Adipocyte (in vitro differentiated cells): ENCODE measurements at regions not wholly inside any gene's neighbourhood (a gene's known extent, or its start where the extent isn't known, plus 50 kb on each side); places are given as distances from the start of the nearest gene placed in this dataset.

ENCODE experiments used
- DNase-seq: peaks from one replicate; pipeline ENCODE4 v3.0.0-alpha.2; 2015; ENCODE audit warnings: low read depth
- H3K27me3 ChIP-seq: replicated peaks from 2 replicates; pipeline ENCODE4 v1.7.0; 2013; ENCODE audit warnings: mild to moderate bottlenecking, low read length, moderate library complexity; ENCODE audit not compliant: control insufficient read depth, insufficient read depth
- H3K36me3 ChIP-seq: 2 replicates; pipeline ENCODE4 v1.7.0; 2013; ENCODE audit warnings: low read length, mild to moderate bottlenecking, moderate library complexity; ENCODE audit not compliant: control insufficient read depth, insufficient read depth, severe bottlenecking
- H3K4me1 ChIP-seq: 2 replicates; pipeline ENCODE4 v1.7.0; 2013; ENCODE audit warnings: mild to moderate bottlenecking, low read length, moderate library complexity; ENCODE audit not compliant: control insufficient read depth, insufficient read depth
- H3K4me3 ChIP-seq: 2 replicates; pipeline ENCODE4 v1.7.0; 2013; ENCODE audit warnings: mild to moderate bottlenecking, low read length, moderate library complexity
- H3K9ac ChIP-seq: 2 replicates; pipeline ENCODE4 v1.7.0; 2013; ENCODE audit warnings: mild to moderate bottlenecking, low read length, moderate library complexity
- H3K9me3 ChIP-seq: 2 replicates; pipeline ENCODE4 v1.7.0; 2013; ENCODE audit warnings: mild to moderate bottlenecking, low read length, moderate library complexity; ENCODE audit not compliant: control insufficient read depth

DNA sequence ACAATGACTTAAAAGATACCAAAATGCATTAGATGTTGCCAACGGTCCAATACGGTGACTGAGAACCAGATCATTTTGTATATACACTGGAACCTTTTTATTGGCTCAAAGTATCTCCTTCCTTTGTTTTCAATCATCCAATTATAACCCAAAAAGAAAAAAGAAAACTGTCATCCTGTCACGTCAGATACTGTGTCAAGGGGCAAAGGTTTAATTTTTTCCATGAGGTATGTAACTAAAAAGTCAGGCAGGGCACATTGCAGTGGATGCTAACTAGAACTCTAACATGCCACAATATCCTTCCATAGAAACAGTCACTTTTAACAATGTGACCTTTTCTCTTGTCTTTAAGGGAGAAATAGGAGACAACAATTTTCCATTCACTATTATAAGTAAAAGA lies 267.6 kb upstream of the NEBL start:
- Histone ChIP-seq H3K27me3 (no peaks in the 10 kb centered on the region), H3K9ac (no peak overlapping the region), H3K36me3 (no peaks in the 10 kb centered on the region), H3K4me3 (no peak overlapping the region), H3K9me3 (no peaks in the 10 kb centered on the region), H3K4me1 (no peaks in the 10 kb centered on the region)
- DNase-seq, result no peak

DNA sequence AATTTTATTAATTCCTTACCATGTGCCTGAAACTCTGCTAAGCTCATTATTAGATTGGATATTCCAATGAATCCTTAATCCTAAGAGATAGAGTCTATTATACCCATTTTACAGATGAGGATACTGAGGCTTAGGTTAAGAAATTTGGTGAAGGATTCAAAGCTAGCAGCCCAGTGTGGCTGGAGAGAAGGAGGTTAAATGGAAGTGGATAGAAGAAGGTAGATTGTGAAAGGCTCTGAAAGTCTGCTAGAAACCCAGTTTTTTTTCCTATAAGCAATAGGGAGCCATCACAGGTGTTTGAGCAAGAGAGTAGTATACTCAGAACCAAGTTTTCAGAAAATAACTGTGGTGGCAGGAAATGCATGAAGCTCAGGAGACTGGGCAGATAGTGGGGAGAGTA lies 265.8 kb upstream of the NEBL start:
- Histone ChIP-seq H3K4me3 (no peak overlapping the region), H3K4me1 (no peaks in the 10 kb centered on the region), H3K9me3 (no peaks in the 10 kb centered on the region), H3K36me3 (no peaks in the 10 kb centered on the region), H3K27me3 (no peaks in the 10 kb centered on the region), H3K9ac (no peak overlapping the region)
- no peak for DNase-seq

DNA sequence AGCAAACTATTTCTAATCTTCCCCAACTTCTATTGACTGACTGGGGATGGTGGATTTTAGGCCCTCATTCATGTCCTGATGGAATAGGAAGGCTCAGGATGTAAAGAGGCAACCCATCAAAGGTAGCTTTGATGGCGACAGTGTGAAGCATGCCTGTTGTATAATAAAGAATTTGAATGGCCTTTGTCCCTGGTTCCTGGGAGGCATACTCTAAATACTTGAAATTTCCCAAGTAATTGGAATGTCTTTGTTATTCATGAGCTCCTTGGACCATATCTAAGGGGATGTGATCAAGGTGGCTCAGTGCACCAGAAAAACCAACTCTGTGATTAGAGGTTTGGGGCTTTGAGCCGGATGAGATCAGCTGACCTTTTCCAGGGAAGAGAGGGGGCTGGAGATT lies 264.5 kb upstream of the NEBL start:
- Histone ChIP-seq H3K4me1 (no peaks in the 10 kb centered on the region), H3K36me3 (no peaks in the 10 kb centered on the region), H3K9me3 (no peaks in the 10 kb centered on the region), H3K27me3 (no peaks in the 10 kb centered on the region), H3K9ac (no peak overlapping the region), H3K4me3 (no peak overlapping the region)
- no peak for DNase-seq

DNA sequence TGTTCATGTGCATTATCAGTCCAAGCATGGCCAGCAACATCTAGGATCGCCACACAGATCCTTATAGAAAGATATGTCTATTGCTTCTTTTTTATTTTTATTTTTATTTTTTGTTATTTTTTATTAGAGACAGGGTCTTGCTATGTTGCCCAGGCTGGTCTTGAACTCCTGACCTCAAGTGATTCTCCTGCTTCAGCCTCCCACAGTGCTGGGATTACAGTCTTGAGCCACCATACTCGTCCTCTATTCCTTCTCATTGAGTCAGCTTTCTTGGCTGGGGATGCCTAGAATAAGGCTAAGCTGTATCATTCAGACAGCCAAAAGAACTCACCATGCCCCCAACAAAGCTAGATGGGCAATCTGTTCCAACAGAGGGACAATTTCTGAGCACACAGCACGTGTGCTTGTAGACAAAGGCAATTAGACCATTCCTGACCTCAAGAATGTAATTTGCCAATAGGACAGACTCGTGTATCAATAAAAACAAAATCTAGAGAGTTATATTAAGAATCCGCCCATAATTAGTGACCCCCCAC lies 264.0 kb upstream of the NEBL start:
- Histone ChIP-seq H3K9ac (no peak overlapping the region), H3K4me1 (no peaks in the 10 kb centered on the region), H3K27me3 (no peaks in the 10 kb centered on the region), H3K4me3 (no peak overlapping the region), H3K9me3 (no peaks in the 10 kb centered on the region), H3K36me3 (no peaks in the 10 kb centered on the region)
- DNase-seq, result no peak

DNA sequence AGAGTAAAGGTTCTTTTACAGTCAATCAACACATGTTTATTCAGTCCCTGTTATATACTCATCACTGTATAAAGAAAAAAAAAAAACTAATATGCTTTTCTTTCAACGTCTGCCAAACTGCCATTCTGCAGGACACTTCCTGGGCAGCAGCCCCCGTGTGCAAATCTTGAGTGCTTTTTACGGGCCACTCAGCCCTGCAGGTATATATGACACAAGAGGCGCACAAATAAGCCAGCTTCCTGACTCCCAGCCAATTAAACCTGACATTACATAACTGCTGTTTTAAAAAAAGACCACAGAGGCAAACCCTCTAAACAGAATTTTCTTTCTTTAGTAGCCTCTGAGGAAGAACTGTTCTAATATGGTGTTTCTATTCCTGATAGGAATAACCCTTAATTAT lies 263.0 kb upstream of the NEBL start:
- Histone ChIP-seq H3K9me3 (no peaks in the 10 kb centered on the region), H3K36me3 (no peaks in the 10 kb centered on the region), H3K27me3 (no peaks in the 10 kb centered on the region), H3K4me1 (no peaks in the 10 kb centered on the region), H3K4me3 (no peak overlapping the region), H3K9ac (no peak overlapping the region)
- no peak for DNase-seq

DNA sequence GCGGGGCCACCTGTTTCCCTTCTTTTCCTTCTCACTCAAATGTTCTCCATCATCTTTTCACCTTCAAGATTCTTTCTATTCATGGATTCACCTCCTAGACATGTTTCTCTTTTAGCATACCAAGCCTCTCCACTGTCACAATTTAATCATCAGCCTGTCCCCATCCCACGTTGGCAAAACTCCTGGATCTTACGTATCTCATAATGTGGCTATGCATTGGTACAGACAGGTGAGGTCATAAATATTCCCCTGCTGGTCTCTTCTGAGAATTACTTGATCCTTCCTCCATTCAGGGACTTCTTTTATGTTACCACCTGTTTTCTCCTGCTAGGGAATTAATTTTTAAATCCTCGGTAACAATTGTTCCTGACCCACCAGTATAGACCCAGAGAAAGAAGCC lies 262.6 kb upstream of the NEBL start:
- Histone ChIP-seq H3K27me3 (no peaks in the 10 kb centered on the region), H3K9me3 (no peaks in the 10 kb centered on the region), H3K9ac (no peak overlapping the region), H3K36me3 (no peaks in the 10 kb centered on the region), H3K4me1 (no peaks in the 10 kb centered on the region), H3K4me3 (no peak overlapping the region)
- no peak for DNase-seq

DNA sequence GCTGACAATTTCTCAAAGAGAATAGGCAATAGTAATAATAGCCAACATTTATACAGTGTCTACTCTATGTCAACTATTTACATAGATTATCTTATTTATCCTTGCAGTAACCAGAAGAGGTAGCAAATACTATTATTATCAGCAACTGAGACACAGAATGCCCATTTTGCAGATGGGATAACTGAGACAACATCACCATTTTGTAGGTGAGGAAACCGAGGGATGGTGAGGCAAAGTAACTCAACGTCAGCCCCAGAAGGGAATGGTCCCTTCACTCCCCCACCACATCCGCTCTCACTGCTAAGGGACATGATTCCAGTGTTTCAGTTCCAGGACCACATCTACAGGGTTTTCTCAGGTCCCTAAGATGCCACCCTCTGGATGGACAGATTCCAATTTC lies 261.2 kb upstream of the NEBL start:
- Histone ChIP-seq H3K4me1 (no peaks in the 10 kb centered on the region), H3K27me3 (no peaks in the 10 kb centered on the region), H3K9me3 (no peaks in the 10 kb centered on the region), H3K4me3 (no peak overlapping the region), H3K9ac (no peak overlapping the region), H3K36me3 (no peaks in the 10 kb centered on the region)
- no peak for DNase-seq

DNA sequence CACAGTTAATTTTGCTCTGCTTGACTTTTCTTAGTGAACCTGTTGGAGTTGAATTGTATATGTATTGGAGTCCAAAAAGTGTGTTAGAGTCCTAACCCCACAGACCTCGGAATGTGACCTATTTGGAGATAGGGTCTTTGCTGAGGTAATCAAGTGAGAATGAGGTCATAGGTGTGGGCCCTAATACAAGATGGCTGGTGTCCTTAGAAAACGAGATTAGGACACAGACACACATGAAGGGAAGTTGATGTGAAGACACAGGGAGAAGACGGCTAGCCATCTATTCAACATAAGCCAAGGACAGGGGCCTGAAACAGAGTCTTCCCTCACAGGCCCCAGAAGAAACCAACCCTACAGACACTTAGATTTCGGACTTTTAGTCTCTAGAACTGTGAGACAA lies 260.6 kb upstream of the NEBL start:
- Histone ChIP-seq H3K9ac (no peak overlapping the region), H3K9me3 (no peaks in the 10 kb centered on the region), H3K4me1 (no peaks in the 10 kb centered on the region), H3K36me3 (no peaks in the 10 kb centered on the region), H3K27me3 (no peaks in the 10 kb centered on the region), H3K4me3 (no peak overlapping the region)
- no peak for DNase-seq

DNA sequence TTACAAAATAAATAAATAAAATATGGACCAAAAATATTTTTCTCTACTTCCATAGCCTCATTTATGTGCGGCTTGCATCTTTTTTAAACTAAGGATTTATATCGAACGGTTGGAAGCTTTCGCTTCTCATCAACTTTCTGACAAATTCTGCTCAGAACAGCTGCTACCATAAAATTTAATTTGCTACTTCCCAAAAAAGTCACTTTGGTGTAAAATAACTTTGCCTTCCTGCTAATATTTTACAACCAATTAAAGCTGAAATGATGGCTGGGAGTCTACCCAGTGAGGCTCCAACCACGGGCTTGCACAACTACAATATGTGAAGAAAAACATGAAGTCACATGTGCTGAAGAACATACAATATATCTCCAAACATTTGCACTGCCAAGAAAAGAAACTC lies 253.1 kb upstream of the NEBL start:
- Histone ChIP-seq H3K9me3 (no peaks in the 10 kb centered on the region), H3K36me3 (no peaks in the 10 kb centered on the region), H3K4me3 (no peak overlapping the region), H3K9ac (no peak overlapping the region), H3K27me3 (no peaks in the 10 kb centered on the region), H3K4me1 (no peaks in the 10 kb centered on the region)
- no peak for DNase-seq

DNA sequence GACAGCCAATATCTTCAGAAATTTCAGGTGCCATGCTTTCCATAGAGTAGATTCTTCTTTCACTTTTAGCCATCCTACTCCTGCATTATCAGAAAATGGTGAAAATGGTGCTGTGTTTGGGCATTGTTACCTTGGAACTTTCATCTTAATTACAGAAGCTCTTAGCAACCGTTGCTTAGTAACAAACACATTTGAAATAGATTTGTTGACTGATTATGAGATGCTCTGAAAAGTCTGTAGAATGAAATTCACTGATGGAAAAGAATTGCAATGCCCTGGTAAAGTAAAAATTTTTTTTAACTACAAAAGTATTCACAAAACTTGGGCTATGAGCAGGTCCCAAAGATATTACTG lies 249.3 kb upstream of the NEBL start:
- H3K4me1 ChIP-seq, result no peaks in the 10 kb centered on the region
- H3K9me3 ChIP-seq, result no peaks in the 10 kb centered on the region
- no peak overlapping the region for H3K4me3 ChIP-seq
- H3K9ac ChIP-seq, result no peak overlapping the region
- no peaks in the 10 kb centered on the region for H3K36me3 ChIP-seq
- H3K27me3 ChIP-seq, result no peaks in the 10 kb centered on the region
- no peak for DNase-seq

DNA sequence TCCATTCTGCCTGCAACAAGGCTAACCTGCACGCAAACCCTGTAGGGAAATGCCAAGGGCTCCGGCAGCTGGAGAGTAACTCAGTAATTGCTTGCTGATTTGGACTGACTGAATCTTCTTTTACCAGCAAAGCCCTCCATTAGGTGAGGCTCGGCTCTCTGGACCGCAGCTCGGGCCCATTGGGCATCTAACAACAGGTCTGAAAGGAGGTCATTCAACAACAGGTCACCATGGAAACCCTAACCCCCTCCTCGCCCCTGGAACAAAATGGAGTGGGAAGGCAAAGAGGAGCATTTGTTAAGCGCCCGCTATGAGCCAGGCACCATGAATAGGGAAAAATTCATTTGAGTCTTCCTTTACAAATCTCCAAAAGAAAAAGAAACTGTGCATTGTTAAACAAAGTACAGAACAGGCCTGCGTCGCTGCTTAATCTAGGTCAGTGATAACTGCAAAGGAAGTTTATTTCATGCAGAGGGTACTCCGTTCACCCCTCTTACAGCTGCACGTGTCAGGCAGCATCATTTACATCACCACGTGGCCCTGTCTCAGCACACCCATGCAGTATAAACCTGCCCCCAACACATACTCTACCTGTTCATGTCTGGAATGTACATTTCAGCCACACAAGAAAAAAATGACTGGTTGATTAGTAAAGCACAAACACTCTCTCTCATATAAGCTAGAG lies 248.8 kb upstream of the NEBL start:
- no peak for DNase-seq
- Histone ChIP-seq H3K4me3 (no peak overlapping the region), H3K27me3 (no peaks in the 10 kb centered on the region), H3K36me3 (no peaks in the 10 kb centered on the region), H3K9me3 (no peaks in the 10 kb centered on the region), H3K4me1 (no peaks in the 10 kb centered on the region), H3K9ac (no peak overlapping the region)

DNA sequence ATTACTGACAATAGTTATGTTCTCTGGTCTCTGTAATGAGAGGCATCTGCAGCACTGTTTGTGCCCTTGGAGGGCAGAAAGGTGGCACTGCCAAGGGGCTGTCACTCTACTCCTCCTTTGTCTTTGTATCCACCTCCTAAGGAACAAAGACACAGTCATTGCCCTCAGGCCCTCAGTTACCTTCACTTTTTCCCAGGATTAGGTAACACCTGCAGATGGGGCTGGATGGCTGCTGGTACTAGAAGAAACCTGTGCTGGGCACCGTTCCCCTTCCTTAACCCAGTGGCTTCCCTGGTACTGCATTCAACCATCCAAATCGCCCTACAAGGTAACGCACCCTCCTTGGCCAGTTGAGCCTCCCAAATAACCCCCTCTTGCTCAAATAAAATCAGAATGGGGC lies 246.9 kb upstream of the NEBL start:
- no peaks in the 10 kb centered on the region for H3K36me3 ChIP-seq
- H3K27me3 ChIP-seq, result no peaks in the 10 kb centered on the region
- no peaks in the 10 kb centered on the region for H3K9me3 ChIP-seq
- DNase-seq, result no peak
- no peaks in the 10 kb centered on the region for H3K4me1 ChIP-seq
- H3K9ac ChIP-seq, result no peak overlapping the region
- no peak overlapping the region for H3K4me3 ChIP-seq
